AG10803 (cell line): ENCODE measurements at regions not wholly inside any gene's neighbourhood (a gene's known extent, or its start where the extent isn't known, plus 50 kb on each side); places are given as distances from the start of the nearest gene placed in this dataset.
"Not testable (repeated sequence)": the region's sequence is repeated elsewhere in the genome, so short reads cannot be mapped to it uniquely, and the experiment has no call there.

Experiments
- DNase-seq: peaks from one replicate; pipeline ENCODE4 v3.0.0; 2010; ENCODE audit warnings: low read depth
- H3K4me3 ChIP-seq: 2 replicates; pipeline ENCODE4 v1.5.1; 2011; ENCODE audit warnings: mild to moderate bottlenecking, low read length, control low read depth
- TF ChIP-seq, protein P1 (sequence below): conservative IDR thresholded peaks from 2 replicates; pipeline ENCODE4 v1.5.1; 2011; ENCODE audit warnings: mild to moderate bottlenecking, low read length, control low read depth, inconsistent platforms

DNA sequence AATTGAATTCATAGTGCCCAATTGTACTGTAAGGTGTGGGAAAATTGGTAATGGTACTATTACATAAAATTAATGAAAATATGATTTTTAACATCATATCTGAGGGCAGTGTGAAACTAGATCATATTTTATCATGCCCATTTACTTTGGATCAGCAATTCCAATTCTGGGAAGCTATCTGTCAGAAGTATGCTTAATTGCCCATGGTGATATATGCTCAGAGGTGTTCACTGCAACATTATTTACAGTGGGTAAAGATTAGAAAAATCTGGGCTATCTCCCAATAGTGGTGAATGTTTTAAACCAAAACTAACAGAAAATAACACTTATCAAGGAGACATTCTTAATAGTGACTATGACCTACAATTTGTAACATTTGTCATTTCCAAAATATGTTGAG is 1260.0 kb downstream of the BRINP3 start:
- no peak overlapping the region for H3K4me3 ChIP-seq
- no peak for DNase-seq
- TF ChIP-seq, protein P1, sequence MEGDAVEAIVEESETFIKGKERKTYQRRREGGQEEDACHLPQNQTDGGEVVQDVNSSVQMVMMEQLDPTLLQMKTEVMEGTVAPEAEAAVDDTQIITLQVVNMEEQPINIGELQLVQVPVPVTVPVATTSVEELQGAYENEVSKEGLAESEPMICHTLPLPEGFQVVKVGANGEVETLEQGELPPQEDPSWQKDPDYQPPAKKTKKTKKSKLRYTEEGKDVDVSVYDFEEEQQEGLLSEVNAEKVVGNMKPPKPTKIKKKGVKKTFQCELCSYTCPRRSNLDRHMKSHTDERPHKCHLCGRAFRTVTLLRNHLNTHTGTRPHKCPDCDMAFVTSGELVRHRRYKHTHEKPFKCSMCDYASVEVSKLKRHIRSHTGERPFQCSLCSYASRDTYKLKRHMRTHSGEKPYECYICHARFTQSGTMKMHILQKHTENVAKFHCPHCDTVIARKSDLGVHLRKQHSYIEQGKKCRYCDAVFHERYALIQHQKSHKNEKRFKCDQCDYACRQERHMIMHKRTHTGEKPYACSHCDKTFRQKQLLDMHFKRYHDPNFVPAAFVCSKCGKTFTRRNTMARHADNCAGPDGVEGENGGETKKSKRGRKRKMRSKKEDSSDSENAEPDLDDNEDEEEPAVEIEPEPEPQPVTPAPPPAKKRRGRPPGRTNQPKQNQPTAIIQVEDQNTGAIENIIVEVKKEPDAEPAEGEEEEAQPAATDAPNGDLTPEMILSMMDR = no peak

DNA sequence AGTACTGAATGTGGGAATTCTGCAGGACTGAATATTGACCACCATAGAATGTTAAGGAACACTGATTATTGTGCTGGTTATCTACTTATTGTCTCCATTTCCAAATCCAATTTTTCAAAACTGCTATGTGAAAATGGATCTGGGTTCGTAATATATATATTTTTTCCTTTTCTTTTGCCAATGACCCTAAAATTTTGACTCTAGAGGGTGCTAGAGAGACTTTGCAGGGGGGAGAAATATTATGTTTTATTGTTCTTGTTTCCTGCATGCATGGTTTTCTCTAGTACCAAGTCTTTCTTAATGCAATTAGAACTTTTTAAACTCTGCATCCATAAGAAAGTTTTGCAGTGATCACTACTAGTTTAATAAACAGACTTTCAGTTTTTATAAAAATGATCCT is 1256.9 kb downstream of the BRINP3 start:
- no peak for DNase-seq
- H3K4me3 ChIP-seq = no peak overlapping the region
- TF ChIP-seq, protein P1 = no peak

DNA sequence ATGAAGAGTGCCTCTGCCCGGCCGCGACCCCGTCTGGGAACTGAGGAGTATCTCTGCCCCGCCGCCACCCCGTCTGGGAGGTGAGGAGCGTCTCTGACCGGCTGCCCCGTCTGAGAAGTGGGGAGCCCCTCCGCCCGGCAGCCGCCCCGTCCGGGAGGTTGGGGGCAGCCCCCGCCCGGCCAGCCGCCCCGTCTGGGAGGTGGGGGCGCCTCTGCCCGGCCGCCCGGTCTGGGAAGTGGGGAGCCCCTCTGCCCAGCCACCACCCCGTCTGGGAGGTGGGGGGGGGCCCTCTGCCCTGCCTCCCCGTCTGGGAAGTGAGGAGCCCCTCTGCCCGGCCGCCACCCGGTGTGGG is 1251.9 kb downstream of the BRINP3 start:
- not testable (repeated sequence) for H3K4me3 ChIP-seq, DNase-seq

DNA sequence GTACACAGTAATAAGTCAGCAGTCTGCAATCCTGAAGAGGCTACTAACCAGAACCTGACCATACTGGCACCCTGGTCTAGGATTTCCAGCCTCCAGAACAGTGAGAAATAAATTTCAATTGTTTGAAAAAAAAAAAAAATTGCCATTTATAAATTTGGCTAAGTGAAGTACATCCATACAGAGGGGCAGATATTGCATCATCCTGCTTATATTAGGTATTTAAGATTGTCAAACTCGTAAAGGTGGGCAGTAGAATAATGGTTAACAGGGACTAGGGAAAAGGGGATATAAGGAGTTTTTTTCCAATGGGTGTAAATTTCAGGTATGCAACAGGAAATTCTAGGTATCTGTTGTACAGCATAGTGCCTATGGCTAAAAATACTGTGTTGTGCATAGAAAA is 1250.9 kb downstream of the BRINP3 start:
- no peak overlapping the region for H3K4me3 ChIP-seq
- TF ChIP-seq, protein P1 = no peak
- no peak for DNase-seq

DNA sequence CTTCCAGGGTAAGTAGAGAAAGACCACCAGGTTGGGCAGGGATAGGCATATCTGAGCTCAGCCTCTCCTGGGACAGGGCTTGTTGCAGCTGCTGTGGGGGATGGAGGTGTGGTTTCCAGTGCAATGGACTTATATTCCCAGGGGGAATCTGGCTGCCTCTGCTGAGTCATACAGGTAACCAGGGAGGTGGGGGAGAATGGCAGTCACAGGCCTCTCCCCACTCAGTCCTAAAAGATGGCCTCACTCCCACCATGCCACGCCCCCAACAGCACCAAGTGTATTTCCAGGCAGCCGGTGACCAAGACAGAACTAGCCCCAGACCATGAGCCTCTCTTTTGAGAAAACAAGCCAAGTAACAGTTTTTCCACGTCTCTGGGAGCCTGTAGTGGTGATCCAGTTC is 1240.7 kb downstream of the BRINP3 start:
- no peak overlapping the region for H3K4me3 ChIP-seq
- TF ChIP-seq, protein P1 = no peak
- DNase-seq = no peak

DNA sequence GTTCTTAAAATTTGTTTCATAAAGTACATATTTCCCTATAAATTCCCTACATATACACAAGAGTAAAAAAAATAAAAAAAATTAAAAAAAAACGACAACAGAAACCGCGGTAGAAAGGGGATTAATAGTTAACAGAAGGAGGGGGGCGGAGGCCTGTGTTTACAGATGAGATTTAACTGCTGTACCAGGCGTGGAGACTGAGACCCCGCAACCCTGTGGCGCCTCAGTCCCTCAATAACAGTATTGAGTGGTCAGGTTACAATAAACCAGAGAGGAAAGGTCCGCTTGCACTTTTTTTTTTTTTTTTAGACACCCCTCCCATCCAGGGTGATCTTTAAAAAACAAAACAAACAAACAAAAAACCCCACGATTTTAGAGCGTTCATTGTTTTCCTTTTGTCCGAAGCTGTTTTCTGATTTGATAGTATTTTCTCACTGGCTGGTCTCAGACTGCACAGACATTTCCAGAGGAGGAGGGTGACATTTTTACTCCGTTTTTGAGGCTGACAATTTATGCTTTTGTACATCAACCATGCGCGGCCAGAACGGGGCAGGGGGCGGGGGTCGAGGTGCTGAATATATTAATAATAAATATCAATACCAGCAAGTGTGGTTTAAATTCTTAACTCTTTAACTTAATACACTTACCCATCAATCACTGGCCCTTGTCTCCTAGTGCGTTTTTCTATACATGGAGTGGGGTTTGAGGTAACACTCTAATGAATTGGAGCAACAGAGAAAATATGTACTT is 1223.9 kb downstream of the BRINP3 start:
- DNase-seq = no peak
- no peak overlapping the region for H3K4me3 ChIP-seq

DNA sequence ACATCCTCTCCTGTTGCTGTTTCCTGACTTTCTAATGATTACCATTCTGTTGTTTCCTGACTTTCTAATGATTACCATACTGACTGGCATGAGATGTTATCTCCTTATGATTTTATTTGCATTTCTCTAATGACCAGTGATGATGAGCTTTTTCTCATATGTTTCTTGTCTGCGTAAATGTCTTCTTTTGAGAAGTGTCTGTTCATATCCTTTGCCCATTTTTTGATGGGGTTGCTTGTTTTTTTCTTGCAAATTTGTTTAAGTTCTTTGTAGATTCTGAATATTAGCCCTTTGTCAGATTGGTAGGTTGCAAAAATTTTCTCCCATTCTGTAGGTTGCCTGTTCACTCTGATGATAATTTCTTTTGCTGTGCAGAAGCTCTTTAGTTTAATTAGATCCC is 1216.5 kb downstream of the BRINP3 start:
- DNase-seq, H3K4me3 ChIP-seq: not testable (repeated sequence)

More for the DNA sequence above, 1223.9 kb downstream of the BRINP3 start:
- TF ChIP-seq, protein P1 = no peak

DNA sequence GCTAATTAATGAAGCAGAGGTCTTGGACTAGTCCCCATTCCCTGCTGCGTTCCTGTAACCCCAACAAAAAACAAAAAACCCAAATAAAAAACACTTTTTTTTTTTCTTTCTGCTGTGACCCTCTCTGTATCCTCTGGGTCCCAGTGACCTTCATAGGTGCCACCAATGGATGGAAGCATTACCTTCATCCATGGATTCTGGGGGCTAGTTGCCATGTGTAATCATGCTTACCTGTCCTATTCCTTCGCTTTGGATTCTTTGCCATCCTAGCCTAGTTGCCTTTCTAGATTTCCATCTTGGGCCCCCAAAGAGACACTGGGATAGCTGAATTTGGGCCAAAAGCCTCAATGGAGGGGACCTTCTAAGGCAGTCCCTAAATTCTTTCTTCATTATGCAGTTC is 1208.7 kb downstream of the BRINP3 start:
- H3K4me3 ChIP-seq = no peak overlapping the region
- peak; percentile 0 for DNase-seq
- TF ChIP-seq, protein P1 = no peak
